Smooth muscle cell (in vitro differentiated cells): ENCODE measurements at regions not wholly inside any gene's neighbourhood (a gene's known extent, or its start where the extent isn't known, plus 50 kb on each side); places are given as distances from the start of the nearest gene placed in this dataset.

ENCODE experiments used
- DNase-seq: peaks from one replicate; lab custom pipeline; 2025; ENCODE audit not compliant: unreplicated experiment; lab: John Stamatoyannopoulos, UW
- H2AFZ ChIP-seq: fragments of 200-600 bp; sonication (generic); 2 replicates; pipeline ENCODE4 v1.6.0; 2016; ENCODE audit warnings: antibody characterized with exemption, low read depth, mild to moderate bottlenecking
- H3F3A ChIP-seq: fragments of 200-600 bp; sonication (generic); 2 replicates; pipeline ENCODE4 v1.6.0; 2017; ENCODE audit warnings: antibody characterized with exemption, low read depth
- H3K27ac ChIP-seq: fragments of 200-600 bp; sonication (generic); 2 replicates; pipeline ENCODE4 v1.5.1; 2016; ENCODE audit warnings: low read depth, mild to moderate bottlenecking
- H3K27me3 ChIP-seq: fragments of 200-600 bp; sonication (generic); 2 replicates; pipeline ENCODE4 v1.6.1; 2016; ENCODE audit warnings: low read depth, mild to moderate bottlenecking
- H3K36me3 ChIP-seq: fragments of 200-600 bp; sonication (generic); 2 replicates; pipeline ENCODE4 v1.5.1; 2016; ENCODE audit warnings: low read depth
- H3K4me1 ChIP-seq: fragments of 200-600 bp; sonication (generic); 2 replicates; pipeline ENCODE4 v1.5.1; 2016; ENCODE audit warnings: low read depth
- H3K4me2 ChIP-seq: fragments of 200-600 bp; sonication (generic); 2 replicates; pipeline ENCODE4 v1.6.0; 2016; ENCODE audit warnings: mild to moderate bottlenecking
- H3K4me3 ChIP-seq: fragments of 200-600 bp; sonication (generic); 2 replicates; pipeline ENCODE4 v1.5.1; 2016; ENCODE audit warnings: mild to moderate bottlenecking
- H3K79me2 ChIP-seq: fragments of 200-600 bp; sonication (generic); 2 replicates; pipeline ENCODE4 v1.6.0; 2016; ENCODE audit warnings: low read depth, mild to moderate bottlenecking
- H3K9ac ChIP-seq: fragments of 200-600 bp; sonication (generic); 2 replicates; pipeline ENCODE4 v1.6.0; 2016; ENCODE audit warnings: low read depth
- H3K9me3 ChIP-seq: fragments of 200-600 bp; sonication (generic); replicated peaks from 2 replicates; pipeline ENCODE4 v1.5.1; 2016; ENCODE audit warnings: low read depth
- H4K20me1 ChIP-seq: fragments of 200-600 bp; sonication (generic); 2 replicates; pipeline ENCODE4 v1.6.0; 2016; ENCODE audit warnings: low read depth
- CTCF ChIP-seq: fragments of 200-600 bp; sonication (generic); IDR thresholded peaks from 2 replicates; pipeline ENCODE4 v1.5.1; 2017; ENCODE audit warnings: borderline replicate concordance, mild to moderate bottlenecking, antibody characterized with exemption; ENCODE audit not compliant: insufficient read depth, poor library complexity, severe bottlenecking
- WGBS: methylation state at CpG from one replicate; pipeline ENCODE4 v1.1.7; 2016; ENCODE audit warnings: low lambda C conversion rate; 5-methylcytosine and 5-hydroxymethylcytosine counted together

DNA sequence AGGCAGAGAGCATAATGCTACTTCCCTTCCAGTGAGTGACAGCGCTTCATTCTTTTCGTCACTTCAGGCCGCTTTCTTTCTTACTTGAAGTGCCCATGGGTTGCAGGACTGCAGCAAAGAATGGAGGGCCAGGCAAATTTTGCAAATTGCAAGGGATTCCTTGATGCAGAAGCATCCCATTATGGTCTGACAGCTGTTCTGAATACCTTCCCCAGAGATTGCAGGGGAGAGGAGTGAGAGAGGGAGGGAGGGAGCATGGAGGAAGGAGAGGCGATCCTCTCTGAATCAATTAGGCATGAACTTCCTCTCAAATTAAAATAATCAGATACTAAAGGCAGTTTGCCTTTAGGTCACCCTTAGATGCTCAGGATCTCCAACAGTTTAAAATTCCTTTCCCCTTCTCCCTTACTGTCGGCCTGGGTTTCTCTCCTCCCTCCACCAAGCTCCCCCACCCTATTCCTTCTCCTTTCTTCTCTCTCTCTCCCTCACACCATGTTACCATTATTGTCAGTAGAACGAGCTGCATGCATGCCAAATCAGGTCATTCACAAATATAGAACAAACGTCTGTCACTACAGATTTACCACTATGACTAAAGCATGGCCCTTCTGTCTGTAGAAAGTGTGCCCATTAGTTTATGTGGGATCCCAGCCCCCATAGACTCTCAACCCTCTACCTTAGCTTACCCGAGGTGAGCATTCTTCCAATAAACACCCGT is 289.2 kb downstream of the CD83 start:
- Histone ChIP-seq H3K9ac (no peak overlapping the region), H3K9me3 (no peaks in the 10 kb centered on the region), H4K20me1 (no peaks in the 10 kb centered on the region), H3K4me3 (no peak overlapping the region), H3K4me2 (no peak overlapping the region), H3K4me1 (no peaks in the 10 kb centered on the region), H2AFZ (no peak overlapping the region), H3K79me2 (no peaks in the 10 kb centered on the region), H3K27ac (no peak overlapping the region), H3F3A (no peaks in the 10 kb centered on the region), H3K36me3 (no peaks in the 10 kb centered on the region), H3K27me3 (no peaks in the 10 kb centered on the region)
- DNase-seq, result no peak
- no peak for TF ChIP-seq CTCF
- WGBS, result 68% methylated on average over 9 of the region's 9 CpGs

DNA sequence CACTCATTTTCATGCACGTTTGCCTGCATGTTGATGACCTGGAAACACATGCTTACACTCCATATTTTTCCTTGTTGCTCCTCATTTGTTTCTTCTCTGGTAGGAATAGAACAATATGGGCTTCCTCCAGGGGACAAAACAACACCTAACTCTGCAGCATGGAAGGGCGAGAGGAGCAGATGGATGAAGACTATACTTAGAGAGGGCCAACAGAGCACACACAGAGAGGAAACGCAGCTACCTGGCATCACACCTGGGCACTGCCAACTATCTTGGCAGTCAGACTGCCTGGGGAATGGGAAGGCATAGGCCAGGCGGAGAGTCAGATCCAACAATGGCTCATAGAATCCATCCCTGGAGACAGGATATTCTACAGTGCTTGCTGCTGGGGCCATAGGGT is 290.9 kb downstream of the CD83 start:
- WGBS, result 87% methylated on average over 4 of the region's 4 CpGs
- H3K4me1 ChIP-seq, result no peaks in the 10 kb centered on the region
- H3K4me3 ChIP-seq, result no peak overlapping the region
- TF ChIP-seq CTCF, result no peak
- H3K9ac ChIP-seq, result no peak overlapping the region
- H3K27me3 ChIP-seq, result no peaks in the 10 kb centered on the region
- no peaks in the 10 kb centered on the region for H3K79me2 ChIP-seq
- H3K4me2 ChIP-seq, result no peak overlapping the region
- H2AFZ ChIP-seq, result no peak overlapping the region
- no peaks in the 10 kb centered on the region for H3F3A ChIP-seq
- no peaks in the 10 kb centered on the region for H3K36me3 ChIP-seq
- no peaks in the 10 kb centered on the region for H3K9me3 ChIP-seq
- DNase-seq, result no peak
- no peak overlapping the region for H3K27ac ChIP-seq
- no peaks in the 10 kb centered on the region for H4K20me1 ChIP-seq

DNA sequence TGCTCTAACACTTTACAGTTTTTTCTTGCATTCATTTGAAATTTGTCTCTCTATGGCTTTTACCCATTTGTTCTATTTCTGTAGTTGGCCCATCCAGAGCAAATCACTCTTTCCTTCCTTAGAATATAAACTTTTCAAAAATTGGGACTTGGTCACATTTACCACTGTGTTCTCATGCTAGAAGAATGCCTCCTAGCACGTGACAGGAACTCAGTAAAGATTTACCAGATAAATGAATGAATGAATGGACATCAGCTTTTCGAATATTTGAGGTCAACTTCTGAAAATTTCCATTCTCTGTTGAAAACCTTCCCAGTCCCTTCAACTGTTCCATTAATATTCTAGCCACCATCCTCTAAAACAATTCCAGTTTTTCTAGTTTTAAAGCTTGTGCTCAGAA is 294.5 kb downstream of the CD83 start:
- Histone ChIP-seq H3K9me3 (no peaks in the 10 kb centered on the region), H3K36me3 (no peaks in the 10 kb centered on the region), H4K20me1 (no peaks in the 10 kb centered on the region), H3K27ac (no peak overlapping the region), H3F3A (no peaks in the 10 kb centered on the region), H3K79me2 (no peaks in the 10 kb centered on the region), H3K4me2 (no peak overlapping the region), H2AFZ (no peak overlapping the region), H3K9ac (no peak overlapping the region), H3K4me1 (no peaks in the 10 kb centered on the region), H3K4me3 (no peak overlapping the region), H3K27me3 (no peaks in the 10 kb centered on the region)
- 58% methylated on average over 2 of the region's 2 CpGs for WGBS
- no peak for TF ChIP-seq CTCF
- DNase-seq, result no peak

DNA sequence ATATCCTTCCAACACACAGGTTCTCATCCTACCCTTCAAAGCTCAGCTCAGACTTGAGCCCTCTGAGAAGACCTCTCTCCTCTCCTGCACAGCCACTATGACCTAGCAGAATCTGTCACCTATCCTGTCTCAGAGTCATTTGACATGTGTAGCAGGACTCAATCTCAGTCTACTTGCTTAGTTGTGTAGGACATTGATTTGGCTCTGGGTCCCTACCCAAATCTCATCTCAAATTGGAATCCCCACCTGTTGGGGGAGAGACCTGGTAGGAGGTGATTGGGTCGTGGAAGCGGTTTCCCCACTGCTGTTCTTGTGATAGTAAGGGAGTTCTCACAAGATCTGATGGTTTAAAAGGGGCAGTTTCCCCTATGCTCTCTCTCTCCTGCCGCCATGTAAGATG is 297.9 kb downstream of the CD83 start:
- no peaks in the 10 kb centered on the region for H3K36me3 ChIP-seq
- no peak overlapping the region for H3K4me3 ChIP-seq
- H3K9me3 ChIP-seq, result no peaks in the 10 kb centered on the region
- TF ChIP-seq CTCF, result no peak
- H4K20me1 ChIP-seq, result no peaks in the 10 kb centered on the region
- no peak overlapping the region for H3K4me2 ChIP-seq
- 97% methylated on average over 3 of the region's 3 CpGs for WGBS
- no peak overlapping the region for H3K9ac ChIP-seq
- H3K4me1 ChIP-seq, result no peaks in the 10 kb centered on the region
- no peaks in the 10 kb centered on the region for H3K27me3 ChIP-seq
- no peak overlapping the region for H3K27ac ChIP-seq
- no peaks in the 10 kb centered on the region for H3K79me2 ChIP-seq
- no peaks in the 10 kb centered on the region for H3F3A ChIP-seq
- H2AFZ ChIP-seq, result no peak overlapping the region
- no peak for DNase-seq
